GM12878 (cell line): ENCODE measurements at regions not wholly inside any gene's neighbourhood (a gene's known extent, or its start where the extent isn't known, plus 50 kb on each side); places are given as distances from the start of the nearest gene placed in this dataset.

ENCODE experiments used
- ATAC-seq: fragments of 200-7000 bp; cut with Tn5 transposase; 3 replicates; pipeline ENCODE4 v1.9.1; 2020; ENCODE audit warnings: mild to moderate bottlenecking, moderate library complexity
- BruUV-seq: library from RNA; stranded (reverse); fragments of 400-500 nt; replicated peaks from 2 replicates; lab custom pipeline; 2021; lab: Mats Ljungman, UMichigan
- CTCF ChIA-PET: fragments of 300-600 bp; sonication (Branson Sonifier 250); formaldehyde crosslinking; extraction: SDS; loops from one replicate; lab custom pipeline; 2021; ENCODE audit warnings: inconsistent platforms; lab: Yijun Ruan, JAX
- POLR2A ChIA-PET: fragments of 350-600 bp; formaldehyde crosslinking; extraction: SDS; loops from one replicate; lab custom pipeline; 2021; ENCODE audit warnings: inconsistent platforms; lab: Charles Lee
- RAD21 ChIA-PET: fragments of 300-600 bp; sonication (Branson Sonifier 250); formaldehyde crosslinking; loops from one replicate; lab custom pipeline; 2023; ENCODE audit warnings: antibody characterized with exemption; ENCODE audit not compliant: unreplicated experiment; lab: Charles Lee
- SMC1A ChIA-PET: fragments of 300-600 bp; sonication (Branson Sonifier 250); formaldehyde crosslinking; loops from one replicate; lab custom pipeline; 2023; ENCODE audit not compliant: unreplicated experiment, uncharacterized antibody; lab: Charles Lee
- DNase-seq: peaks from one replicate; pipeline ENCODE4 v3.0.0-alpha.2; 2011; ENCODE audit warnings: low read depth, low spot score
- FAIRE-seq: peaks from 3 replicates; lab custom pipeline; 2011; peaks lifted over from hg19 to GRCh38; lab: Jason Lieb, UNC
- H2AFZ ChIP-seq: 2 replicates; pipeline ENCODE4 v1.6.0; 2011; ENCODE audit warnings: low read depth, low read length, control low read depth; ENCODE audit not compliant: control insufficient read depth
- H3K27ac ChIP-seq: 2 replicates; pipeline ENCODE4 v1.5.1; 2011; ENCODE audit warnings: control low read depth; ENCODE audit not compliant: control insufficient read depth, insufficient read depth
- H3K27me3 ChIP-seq, 2 experiments: replicated peaks in 1 of 2; 2 replicates each; pipeline versions ENCODE4 v1.6.0 to v1.6.1; 2011; ENCODE audit warnings: low read length in 1 of 2; ENCODE audit not compliant: control insufficient read depth in 2 of 2, insufficient read depth in 2 of 2
- H3K36me3 ChIP-seq, 2 experiments: 2 replicates each; pipeline ENCODE4 v1.5.1; 2011; ENCODE audit warnings: low read length in 1 of 2; ENCODE audit not compliant: control insufficient read depth in 2 of 2, insufficient read depth in 2 of 2
- H3K4me1 ChIP-seq: 2 replicates; pipeline ENCODE4 v1.6.1; 2011; ENCODE audit warnings: mild to moderate bottlenecking, low read length, moderate library complexity, mixed read lengths; ENCODE audit not compliant: control insufficient read depth, insufficient read depth
- H3K4me2 ChIP-seq: 2 replicates; pipeline ENCODE4 v1.6.0; 2011; ENCODE audit warnings: control low read depth; ENCODE audit not compliant: control insufficient read depth, insufficient read depth
- H3K4me3 ChIP-seq: fragments of 200-600 bp; sonication (generic); 2 replicates; pipeline ENCODE4 v1.5.1; 2016
- H3K79me2 ChIP-seq: 2 replicates; pipeline ENCODE4 v1.6.0; 2011; ENCODE audit warnings: low read length; ENCODE audit not compliant: control insufficient read depth, insufficient read depth
- H3K9ac ChIP-seq: 2 replicates; pipeline ENCODE4 v1.8.0; 2011; ENCODE audit warnings: low read length, control low read depth, mixed read lengths; ENCODE audit not compliant: control insufficient read depth, insufficient read depth
- H3K9me3 ChIP-seq: replicated peaks from 3 replicates; pipeline ENCODE4 v1.5.1; 2011; ENCODE audit warnings: mild to moderate bottlenecking, low read length; ENCODE audit not compliant: control insufficient read depth, insufficient read depth
- H4K20me1 ChIP-seq: 2 replicates; pipeline ENCODE4 v1.6.0; 2011; ENCODE audit not compliant: control insufficient read depth, insufficient read depth
- ATF3 ChIP-seq: IDR thresholded peaks from 2 replicates; pipeline ENCODE4 v1.6.1; 2011; ENCODE audit warnings: low read depth, mild to moderate bottlenecking, low read length, moderate library complexity, borderline replicate concordance; ENCODE audit errors: extremely low read depth
- BCLAF1 ChIP-seq: fragments of 450-650 bp; IDR thresholded peaks from 2 replicates; pipeline ENCODE4 v1.6.1; 2017; ENCODE audit warnings: antibody characterized with exemption, mild to moderate bottlenecking, moderate library complexity
- CBX5 ChIP-seq: sonication (generic); IDR thresholded peaks from 2 replicates; pipeline ENCODE4 v1.6.1; 2016; ENCODE audit warnings: low read depth, moderate library complexity, mild to moderate bottlenecking, inconsistent platforms
- CUX1 ChIP-seq: IDR thresholded peaks from 2 replicates; pipeline ENCODE4 v1.6.1; 2012; ENCODE audit warnings: improper control_type of control experiment, low read depth, low read length; ENCODE audit not compliant: insufficient replicate concordance
- HDAC2 ChIP-seq: fragments of 200-600 bp; sonication (generic); IDR thresholded peaks from 2 replicates; pipeline ENCODE4 v1.6.1; 2017
- KLF5 ChIP-seq: fragments of 450-650 bp; IDR thresholded peaks from 2 replicates; pipeline ENCODE4 v1.6.1; 2014; ENCODE audit warnings: mild to moderate bottlenecking; ENCODE audit not compliant: partially characterized antibody
- NFIC ChIP-seq: IDR thresholded peaks from 2 replicates; pipeline ENCODE4 v1.6.1; 2012; ENCODE audit warnings: low read depth, mild to moderate bottlenecking, inconsistent platforms, low read length, moderate library complexity
- PML ChIP-seq: IDR thresholded peaks from 2 replicates; pipeline ENCODE4 v1.6.1; 2012; ENCODE audit warnings: low read length, inconsistent platforms
- STAT1 ChIP-seq: fragments of 450-650 bp; conservative IDR thresholded peaks from 2 replicates; pipeline ENCODE4 v1.6.1; 2014; ENCODE audit warnings: antibody characterized with exemption, mild to moderate bottlenecking
- TAF1 ChIP-seq: IDR thresholded peaks from 2 replicates; pipeline ENCODE4 v1.6.1; 2011; ENCODE audit warnings: mild to moderate bottlenecking, low read depth, low read length, borderline replicate concordance
- ZBED1 ChIP-seq: IDR thresholded peaks from 2 replicates; pipeline ENCODE4 v1.6.1; 2016; ENCODE audit warnings: borderline replicate concordance
- WGBS: methylation state at CpG from one replicate; pipeline ENCODE4 v1.1.6; 2016; ENCODE audit warnings: low lambda C conversion rate; ENCODE audit not compliant: insufficient replicate concordance, insufficient coverage; ENCODE audit errors: missing lambda C conversion rate; 5-methylcytosine and 5-hydroxymethylcytosine counted together
- in situ Hi-C: fragments of 300-500 bp; cut with MboI; formaldehyde crosslinking; loops from 9 replicates; pipeline ENCODE4 v1.14.3; 2018; ENCODE audit warnings: mixed read lengths
- intact Hi-C: fragments of 100-400 bp; cut with micrococcal nuclease; formaldehyde crosslinking; loops from one replicate; pipeline ENCODE4 v1.14.2; 2022; ENCODE audit not compliant: unreplicated experiment
- TF ChIP-seq, protein P1 (sequence below): IDR thresholded peaks from 2 replicates; pipeline ENCODE4 v1.6.1; 2012; ENCODE audit warnings: low read length, inconsistent platforms

- TF ChIP-seq STAT1 (no peak), ATF3 (no peak)
- TF ChIP-seq, protein P1, sequence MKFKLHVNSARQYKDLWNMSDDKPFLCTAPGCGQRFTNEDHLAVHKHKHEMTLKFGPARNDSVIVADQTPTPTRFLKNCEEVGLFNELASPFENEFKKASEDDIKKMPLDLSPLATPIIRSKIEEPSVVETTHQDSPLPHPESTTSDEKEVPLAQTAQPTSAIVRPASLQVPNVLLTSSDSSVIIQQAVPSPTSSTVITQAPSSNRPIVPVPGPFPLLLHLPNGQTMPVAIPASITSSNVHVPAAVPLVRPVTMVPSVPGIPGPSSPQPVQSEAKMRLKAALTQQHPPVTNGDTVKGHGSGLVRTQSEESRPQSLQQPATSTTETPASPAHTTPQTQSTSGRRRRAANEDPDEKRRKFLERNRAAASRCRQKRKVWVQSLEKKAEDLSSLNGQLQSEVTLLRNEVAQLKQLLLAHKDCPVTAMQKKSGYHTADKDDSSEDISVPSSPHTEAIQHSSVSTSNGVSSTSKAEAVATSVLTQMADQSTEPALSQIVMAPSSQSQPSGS = no peak
Measured at GRCh38 chr2:228845162-228845925, 425.7 kb downstream of the PID1 start (continued).

DNA sequence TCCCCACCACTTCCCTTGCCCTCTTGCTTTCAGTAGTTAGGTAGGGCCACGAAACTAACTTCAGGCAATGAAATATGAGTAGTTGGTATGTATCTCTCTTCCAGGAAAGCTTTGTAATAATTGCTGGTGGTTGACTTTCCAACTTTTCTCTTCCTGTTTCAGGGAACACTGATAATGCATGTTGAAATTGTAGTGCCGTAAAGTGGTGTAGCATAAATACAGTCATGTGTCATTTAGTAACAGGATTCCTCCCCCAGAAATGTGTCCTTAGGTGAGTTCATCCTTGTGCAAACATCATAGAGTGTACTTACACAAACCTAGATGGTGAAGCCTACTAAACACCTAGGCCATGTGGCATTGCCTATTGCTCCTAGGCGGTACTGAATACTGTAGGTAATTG, 429.2 kb downstream of the PID1 start:
- SMC1A ChIA-PET = interaction anchor here (1.4 kb wide), 1 partner anchor 142 kb away, joined by 3 read pairs; no protein-coding TSS in a partner anchor

More for the DNA sequence above, 429.2 kb downstream of the PID1 start:
- no peaks in the 10 kb centered on the region for H3K79me2 ChIP-seq
- FAIRE-seq (no peak), DNase-seq (no peak), ATAC-seq (no peak)
- intact Hi-C loops = no loop called here
- ChIA-PET RAD21 (no interaction called here), CTCF (no interaction called here), POLR2A (no interaction called here)
- no peaks in the 10 kb centered on the region for H4K20me1 ChIP-seq
- H3K4me3 ChIP-seq = no peak overlapping the region
- H3K36me3 ChIP-seq = no peaks in the 10 kb centered on the region
- no peak overlapping the region for H3K27ac ChIP-seq
- H3K9me3 ChIP-seq = no peaks in the 10 kb centered on the region
- H3K4me1 ChIP-seq = no peaks in the 10 kb centered on the region
- no peak overlapping the region for H3K4me2 ChIP-seq
- 14% methylated on average over 3 of the region's 3 CpGs for WGBS
- BruUV-seq = no TSS peak
- no peak overlapping the region for H2AFZ ChIP-seq
- TF ChIP-seq TAF1 = no peak
- TF ChIP-seq HDAC2 = no peak
- no peak for TF ChIP-seq CUX1
- TF ChIP-seq PML = no peak
- no peak for TF ChIP-seq CBX5
- no peak for TF ChIP-seq BCLAF1
- TF ChIP-seq ZBED1 = no peak
- TF ChIP-seq KLF5 = no peak
- TF ChIP-seq NFIC = no peak
- in situ Hi-C loops = no loop called here
- H3K27me3 ChIP-seq = no peaks in the 10 kb centered on the region
- H3K9ac ChIP-seq = no peak overlapping the region
